DMS79 treated with DMSO at 0.1 percent for 48 hours (cell line): ENCODE measurements at regions not wholly inside any gene's neighbourhood (a gene's known extent, or its start where the extent isn't known, plus 50 kb on each side); places are given as distances from the start of the nearest gene placed in this dataset.

ENCODE experiments used
- DNase-seq: peaks from one replicate; lab custom pipeline; 2025; lab: John Stamatoyannopoulos, UW

DNA sequence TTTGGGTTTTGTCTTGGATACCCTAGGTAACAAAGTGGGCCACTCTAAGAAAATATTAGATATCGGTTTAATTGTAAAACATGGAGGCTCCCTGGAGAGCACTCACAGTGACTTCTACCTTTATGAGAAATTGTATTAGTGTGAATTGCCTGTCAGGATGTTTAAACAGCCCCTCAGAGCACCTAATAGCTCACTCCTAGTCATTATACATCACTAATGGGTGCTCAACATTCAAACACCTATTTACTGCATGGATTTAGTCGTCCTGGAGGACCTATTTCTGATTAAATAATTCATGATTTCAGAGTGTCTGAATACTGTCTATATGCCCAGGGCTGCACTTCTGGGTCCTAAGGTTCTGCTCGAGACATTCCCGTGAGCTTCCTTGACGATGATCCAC is 430.2 kb upstream of the EEF2KMT start:
- peak; percentile 25 for DNase-seq

DNA sequence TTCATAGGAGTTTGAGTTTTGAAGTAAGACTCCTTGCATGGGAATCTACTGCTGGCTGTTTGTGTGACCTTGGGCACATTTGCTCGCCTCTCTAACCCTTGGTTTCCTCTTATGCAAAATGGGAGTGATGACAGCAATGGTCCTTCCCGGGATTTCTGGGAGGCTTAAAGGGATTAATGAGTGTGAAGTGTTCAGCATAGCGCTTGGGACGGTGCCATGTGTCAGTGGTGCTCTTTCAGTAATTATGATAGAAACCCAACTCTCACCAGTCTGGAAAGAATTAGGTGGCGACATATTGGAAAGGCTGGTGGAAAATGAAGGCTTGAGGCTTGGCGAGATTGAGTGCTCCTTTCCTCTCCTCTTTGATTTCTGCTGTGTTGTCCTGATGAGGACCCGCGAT is 429.2 kb upstream of the EEF2KMT start:
- DNase-seq: no peak

DNA sequence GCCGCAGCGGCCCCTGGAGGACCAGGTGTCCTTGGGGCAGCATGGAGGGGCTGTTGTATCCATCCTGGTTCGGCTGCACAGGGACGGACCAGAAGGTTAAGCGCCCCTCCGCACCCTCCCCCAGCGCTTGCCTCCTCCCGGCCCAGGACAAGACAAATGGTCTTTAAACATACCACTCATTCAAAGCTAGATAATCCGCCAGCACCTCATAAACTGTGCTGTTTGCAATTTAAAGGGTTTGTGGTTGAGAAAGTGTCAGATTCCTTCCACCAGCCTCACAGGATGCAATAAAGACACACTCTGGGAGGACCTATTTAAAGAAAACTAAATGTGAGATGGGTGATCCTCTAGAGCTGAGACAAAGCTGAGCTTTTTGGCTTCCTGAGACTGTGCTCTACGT is 426.2 kb upstream of the EEF2KMT start:
- no peak for DNase-seq

DNA sequence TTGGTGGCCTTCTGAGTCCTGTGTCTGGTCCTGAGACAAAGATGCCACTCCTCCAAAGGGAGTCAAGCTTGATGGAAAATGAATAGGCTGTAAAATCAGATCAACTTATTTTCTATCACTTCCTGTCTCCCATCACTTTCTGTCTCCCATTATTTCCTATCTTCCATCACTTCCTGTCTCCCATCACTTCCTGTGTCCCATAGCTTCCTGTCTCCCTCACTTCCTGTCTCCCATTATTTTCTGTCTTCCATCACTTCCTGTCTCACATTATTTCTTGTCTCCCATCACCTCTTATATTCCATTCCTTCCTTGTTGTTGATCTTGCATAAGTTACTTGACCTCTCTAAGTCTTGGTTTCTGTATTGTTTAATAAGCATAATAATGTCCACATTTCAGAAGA is 418.5 kb upstream of the EEF2KMT start:
- DNase-seq: peak; percentile 4

DNA sequence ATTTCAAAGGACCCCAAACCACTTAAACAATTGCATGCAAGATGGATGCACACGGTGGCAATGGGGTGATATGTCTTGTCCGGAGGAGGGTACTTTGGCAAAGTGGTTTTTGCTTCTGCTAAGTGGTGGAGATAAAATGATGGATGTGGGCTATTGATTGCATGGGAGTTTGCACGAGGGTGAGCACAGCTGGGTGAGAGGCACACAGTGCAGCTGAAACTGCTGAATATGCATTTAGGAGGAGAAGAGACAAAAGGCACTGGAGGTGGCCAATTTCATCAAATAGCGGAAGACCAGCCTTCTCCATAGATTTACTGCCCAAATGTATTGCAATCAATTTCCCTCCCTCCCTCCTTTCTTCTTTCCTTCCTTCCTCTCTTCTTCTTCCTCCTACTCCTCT is 414.4 kb upstream of the EEF2KMT start:
- DNase-seq: peak; percentile 5

DNA sequence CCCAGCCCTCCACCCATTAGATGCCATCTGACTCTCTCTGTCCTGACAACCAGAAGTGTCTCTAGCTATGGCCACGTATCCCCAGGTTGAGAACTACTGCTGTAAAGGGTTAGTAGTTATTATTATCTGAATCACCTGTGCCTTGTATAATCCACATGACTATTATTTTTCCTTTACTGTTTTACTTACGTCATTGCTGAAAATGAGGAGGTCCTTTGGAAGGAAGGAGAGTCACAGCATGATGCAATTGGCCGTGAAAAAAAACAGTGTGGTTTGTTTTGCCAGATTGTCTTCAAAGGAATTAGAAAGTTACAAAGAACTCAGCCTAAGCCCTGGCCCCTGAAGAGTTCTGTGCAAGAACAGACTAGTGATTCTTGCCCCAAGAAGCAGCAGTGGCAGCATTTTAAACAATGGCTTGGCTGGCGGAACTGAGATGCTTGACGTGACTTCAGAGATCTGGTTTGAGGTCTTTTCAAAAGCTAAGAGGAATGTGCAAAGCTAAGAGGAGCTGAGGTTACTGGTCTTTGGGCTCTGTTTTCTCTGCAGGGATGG is 413.3 kb upstream of the EEF2KMT start:
- peak; percentile 30 for DNase-seq

DNA sequence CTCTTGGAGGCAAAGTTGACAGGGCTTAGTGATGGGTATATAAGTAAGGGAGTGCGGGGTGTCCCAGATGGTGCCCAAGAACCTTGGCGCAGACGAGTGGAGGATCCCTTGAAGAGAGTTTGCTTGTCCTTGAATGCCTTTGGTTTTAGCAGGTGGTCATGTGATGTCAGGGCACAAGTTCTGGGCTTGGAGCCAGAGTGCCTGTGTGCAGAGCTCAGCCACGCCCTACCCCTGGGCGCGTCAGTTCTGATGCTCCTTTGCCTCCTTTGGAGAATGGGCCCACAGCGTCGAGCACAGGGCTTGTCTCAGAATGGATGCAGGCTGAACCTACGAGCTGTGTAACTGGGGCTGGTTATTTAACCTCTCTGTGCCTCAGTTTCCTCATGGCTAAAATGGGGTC is 412.2 kb upstream of the EEF2KMT start:
- DNase-seq: peak; percentile 58

DNA sequence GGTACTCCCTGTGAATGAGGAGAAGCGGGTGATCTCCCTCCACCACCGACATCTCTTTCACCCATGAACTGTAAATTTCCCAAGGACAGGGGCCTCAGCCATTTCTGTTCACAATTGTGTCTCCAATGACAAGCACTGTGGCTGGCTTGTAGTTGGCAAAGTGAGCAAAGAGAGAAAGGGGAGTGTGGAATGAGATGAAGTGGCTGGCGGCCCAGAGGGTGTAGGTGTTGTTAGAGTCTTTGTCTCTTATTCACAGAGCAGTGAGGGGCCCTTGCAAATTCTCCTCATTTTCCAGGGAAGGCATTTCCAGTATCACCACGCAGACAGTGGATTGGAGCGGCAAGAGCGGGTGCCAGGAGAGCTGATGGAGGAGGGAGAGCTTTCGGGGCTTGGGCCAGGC is 411.7 kb upstream of the EEF2KMT start:
- no peak for DNase-seq

DNA sequence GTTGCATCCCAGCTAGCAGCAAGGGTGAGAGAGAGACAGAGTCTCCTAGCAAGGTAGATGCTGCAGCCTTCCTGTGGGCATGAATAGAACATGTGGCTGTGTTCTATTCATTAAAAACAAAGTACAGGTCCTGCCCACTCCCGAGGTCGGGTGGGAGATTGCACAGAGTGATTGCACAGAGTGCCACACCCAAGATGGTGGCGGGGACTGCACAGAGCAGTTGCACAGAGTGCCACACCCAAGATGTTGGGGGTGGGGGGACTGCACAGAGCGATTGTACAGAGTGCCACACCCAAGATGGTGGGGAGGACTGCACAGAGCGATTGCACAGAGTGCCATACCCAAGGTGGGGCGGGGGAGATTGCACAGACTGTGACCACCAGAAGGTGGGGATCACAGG is 410.8 kb upstream of the EEF2KMT start:
- no peak for DNase-seq

DNA sequence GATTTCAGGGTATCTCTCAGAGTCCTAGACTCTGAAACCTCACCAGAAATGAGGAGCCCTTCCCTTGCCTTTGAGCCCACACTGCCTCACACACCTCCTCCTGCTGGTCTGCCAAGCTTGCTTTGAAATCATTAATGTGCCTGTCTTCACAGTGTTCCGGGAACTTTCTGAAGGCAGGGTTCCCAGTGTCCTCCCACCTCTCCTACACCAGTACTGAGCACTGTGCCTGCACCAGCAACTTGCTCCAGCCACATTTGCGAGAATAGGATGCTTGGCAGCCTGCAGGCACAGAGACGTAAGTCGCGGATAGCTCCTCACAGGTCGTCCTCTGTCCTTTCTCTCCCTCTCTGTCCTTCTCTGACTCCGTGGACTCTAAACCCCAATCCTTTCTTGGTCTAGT is 408.4 kb upstream of the EEF2KMT start:
- DNase-seq: no peak

DNA sequence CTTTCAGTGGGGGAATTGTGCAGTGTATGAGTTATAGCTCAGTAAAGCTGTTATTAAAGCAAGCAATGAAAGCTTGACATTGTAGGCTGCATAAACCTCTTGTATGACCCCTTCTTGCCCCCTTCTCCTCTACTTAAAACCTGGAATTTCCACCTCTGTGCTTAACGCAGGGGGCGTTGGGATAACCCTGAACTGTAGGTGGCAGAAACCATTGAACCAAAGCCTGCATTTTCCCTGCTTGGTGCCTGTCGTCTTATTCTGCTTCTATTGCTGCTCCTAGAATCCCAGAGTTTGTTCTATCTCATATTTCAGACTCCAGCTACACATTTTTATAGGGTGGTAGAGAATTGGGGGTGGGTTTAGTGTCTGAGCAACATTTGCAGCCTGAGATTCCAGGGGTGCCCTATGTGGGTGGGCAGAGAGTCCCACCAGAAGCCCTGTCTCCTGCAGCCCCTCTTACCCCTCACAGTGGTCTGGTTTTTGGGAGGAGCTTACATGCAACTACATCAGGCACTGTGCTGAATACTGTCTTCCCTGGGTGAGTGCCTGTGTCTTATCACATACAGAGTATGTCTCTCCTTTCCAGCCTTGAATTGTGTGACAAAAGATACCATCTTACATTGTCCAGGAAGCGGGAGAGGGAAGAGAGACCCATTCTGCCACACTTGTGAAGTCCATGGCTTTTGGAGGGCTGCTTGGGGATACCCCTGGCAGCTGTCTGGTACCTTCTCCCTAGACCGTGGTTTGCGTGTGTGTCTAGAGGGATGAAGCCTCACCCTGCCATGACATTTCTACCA is 407.7 kb upstream of the EEF2KMT start:
- DNase-seq: peak; percentile 17

DNA sequence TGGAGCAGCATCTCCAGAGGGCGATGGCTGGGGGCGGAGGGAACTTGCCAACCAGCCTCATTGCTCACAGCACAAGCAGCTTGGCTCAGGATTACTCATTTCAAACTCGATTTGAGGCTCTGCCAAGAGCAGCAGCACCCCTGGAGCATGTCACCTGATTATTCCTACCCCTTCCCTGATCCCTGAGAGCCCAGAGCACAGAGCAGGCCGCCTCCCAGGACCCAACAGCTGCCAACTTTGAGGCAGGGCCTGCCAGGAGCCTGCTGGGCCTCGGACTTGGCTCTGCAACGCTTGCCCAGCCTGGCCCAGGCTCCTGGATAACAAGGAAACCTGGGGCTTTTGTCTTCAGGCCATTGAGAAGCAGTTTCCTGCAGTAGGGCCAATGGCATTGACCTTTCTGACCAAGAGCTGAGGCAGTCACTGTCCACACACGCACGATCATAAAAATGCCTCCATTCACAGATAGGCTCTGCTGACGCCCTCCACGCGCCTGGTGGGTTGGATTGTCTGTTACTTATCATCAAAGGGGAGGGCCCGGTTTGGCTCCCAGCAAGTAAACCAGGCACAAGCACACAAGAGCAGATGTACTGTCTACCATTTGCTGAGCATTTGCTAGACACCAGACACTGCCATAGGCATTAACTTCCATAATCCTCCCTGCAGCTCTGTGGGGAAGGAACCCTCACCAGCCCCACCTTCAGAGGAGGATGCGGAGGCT is 406.6 kb upstream of the EEF2KMT start:
- DNase-seq: peak; percentile 82

DNA sequence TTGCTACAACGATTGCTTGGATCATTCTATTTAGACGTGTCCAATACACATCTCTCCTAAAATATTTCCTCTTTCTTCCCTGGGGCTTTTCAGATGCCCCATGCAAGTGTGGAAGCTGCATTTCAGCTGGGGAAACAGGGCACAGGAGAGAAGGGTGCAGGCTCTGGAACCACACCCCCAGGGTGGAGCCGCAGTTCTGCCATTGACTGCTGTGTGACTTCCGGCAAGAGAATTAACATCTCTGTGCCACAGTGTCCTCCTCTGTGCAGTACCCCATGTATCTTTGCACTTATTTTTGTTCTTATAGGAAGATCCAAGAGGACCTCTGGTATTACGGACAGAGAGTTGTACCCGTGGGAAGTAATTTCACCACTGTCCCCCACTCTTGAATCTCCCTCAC is 405.3 kb upstream of the EEF2KMT start:
- DNase-seq: no peak

DNA sequence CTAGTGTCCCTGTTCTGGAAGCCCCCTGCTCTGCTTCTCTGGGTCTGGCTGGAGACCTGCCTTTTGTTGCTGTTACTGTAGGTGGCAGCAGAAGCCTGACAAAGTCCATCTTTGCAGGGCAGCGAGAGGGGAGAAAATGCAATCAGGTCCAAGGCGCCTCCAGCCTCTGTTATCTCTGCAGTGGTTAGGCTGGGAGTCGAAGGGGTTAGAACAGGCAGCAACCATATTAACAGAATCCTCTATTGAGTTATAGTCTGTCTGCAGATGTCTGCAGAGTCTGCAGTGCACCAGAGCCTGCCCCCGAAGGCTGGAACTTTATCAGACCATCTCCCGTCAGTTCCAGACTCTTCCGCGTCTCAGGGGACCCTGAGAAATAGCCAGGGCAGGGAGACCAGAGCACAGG is 404.9 kb upstream of the EEF2KMT start:
- peak; percentile 47 for DNase-seq

DNA sequence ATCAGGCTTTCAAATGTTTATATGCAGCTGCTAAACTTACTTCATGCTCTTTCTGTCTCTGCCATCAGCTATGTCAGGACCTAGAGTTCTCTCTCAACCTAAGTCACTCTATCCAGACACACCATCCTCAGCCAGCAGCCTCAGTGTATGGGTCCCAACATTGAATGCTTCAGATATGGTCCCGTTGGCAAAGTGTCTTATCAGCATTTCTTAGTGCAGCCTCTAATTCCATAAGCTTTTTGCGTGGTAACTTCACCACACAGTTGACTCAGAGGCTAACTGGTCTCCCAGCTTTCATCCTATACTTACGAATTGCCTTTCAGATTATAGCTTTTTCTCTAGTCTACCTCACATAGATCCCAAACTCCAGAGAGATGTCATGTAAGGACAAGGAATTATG is 402.9 kb upstream of the EEF2KMT start:
- no peak for DNase-seq

DNA sequence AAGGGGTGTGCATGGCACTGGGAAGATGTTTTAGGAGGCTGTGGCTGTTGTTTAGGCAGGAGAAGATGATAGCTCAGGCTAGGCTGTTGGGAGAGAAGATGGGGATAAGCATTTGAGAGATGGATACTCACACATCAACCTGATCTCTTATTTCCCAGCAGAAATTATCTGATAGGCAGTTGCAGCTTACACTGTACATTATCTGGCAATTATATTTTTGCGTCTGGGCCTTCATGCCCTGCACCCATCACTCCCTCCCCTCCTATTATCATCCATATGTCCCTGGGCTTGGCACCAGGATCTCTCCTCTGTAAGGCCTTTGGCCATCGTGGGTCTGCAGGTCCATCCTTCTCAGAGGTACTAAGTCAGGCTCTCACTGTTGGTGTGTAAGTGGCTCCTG is 401.0 kb upstream of the EEF2KMT start:
- no peak for DNase-seq

DNA sequence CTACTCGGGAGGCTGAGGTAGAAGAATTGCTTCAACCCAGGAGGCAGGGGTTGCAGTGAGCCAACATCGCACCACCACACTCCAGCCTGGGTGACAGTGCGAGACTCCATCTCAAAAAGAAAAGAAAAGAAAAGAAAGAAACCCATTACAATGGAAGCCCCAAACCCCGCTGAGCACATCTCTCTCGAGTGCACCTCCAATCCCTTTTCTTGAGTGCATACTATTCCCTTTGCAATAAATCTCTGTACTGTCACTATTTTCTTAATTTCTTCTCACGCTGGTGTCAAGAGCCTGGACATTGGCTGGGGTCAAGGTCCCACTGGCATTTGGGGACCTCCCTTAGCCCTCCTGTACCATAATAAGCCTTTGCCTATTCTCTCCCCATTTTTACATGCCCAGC is 398.4 kb upstream of the EEF2KMT start:
- no peak for DNase-seq

DNA sequence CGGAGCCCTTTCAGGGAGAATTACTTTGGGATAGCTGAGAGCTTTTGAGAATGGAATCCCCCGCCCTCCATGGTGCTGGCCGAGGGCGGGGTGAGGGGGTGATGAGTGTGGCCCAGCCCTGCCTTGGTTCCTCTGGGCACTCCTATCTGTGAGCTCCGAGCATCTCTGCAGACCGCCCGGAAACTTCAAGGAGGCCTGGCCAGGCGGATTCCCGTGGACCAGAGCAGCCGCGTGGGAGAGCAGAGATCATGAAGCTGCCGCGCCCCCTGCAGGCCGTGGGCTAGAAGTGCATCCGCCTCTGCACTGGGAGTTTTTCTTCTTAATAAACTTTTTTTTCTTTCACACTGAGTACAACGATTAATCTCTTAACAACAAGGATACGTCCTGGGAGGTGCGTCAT is 392.9 kb upstream of the EEF2KMT start:
- peak; percentile 62 for DNase-seq

DNA sequence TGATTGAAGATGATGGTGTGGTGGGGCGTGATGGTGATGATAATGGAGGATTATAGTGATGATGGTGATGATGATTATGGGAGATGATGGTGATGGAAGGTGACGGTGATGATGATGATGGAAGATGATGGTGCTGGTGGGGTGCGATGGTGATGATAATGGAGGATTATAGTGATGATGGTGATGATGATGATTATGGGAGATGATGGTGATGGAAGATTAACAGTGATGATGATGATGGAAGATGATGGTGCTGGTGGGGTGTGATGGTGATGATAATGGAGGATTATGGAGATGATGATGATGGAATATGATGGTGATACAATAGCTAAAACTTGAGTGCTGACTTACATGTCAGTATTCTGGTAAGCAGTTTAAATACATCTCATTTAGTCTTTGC is 391.0 kb upstream of the EEF2KMT start:
- no peak for DNase-seq

DNA sequence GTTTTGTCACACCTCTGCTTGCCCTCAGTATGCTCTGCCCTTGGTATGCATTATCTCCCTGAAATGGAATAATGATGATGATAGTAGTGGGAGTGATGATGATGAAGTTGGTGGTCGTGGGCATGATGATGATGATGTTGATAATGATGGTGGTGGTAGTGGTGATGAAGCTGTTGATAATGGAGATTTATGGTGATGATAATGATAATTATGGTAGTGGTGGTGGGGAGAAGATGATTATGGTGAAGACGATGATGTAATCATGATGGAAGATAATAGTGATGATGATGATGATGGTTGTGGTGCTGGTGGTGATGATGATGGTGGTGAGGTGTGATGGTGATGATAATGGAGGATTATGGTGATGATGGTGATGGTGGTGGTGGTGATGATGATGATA is 390.1 kb upstream of the EEF2KMT start:
- no peak for DNase-seq

DNA sequence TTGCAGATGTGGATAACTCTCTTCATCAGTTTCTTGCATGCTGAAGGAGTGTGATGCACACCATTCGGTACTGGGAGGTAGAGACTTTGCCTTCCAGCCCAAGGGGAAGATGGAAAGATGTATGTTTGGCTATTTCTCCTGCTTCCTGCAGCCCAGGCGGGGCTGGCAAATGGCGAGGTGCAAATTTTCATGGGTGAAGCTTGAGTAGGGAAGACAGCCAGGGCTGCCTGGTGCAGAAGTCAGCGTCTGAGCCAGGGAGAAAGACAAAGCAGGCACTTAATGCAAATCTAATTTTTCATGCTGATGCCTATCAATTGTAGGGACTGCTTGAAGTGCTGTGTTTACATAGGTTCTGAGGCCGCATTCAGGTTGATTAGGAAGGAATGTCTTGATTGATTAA is 384.7 kb upstream of the EEF2KMT start:
- no peak for DNase-seq

DNA sequence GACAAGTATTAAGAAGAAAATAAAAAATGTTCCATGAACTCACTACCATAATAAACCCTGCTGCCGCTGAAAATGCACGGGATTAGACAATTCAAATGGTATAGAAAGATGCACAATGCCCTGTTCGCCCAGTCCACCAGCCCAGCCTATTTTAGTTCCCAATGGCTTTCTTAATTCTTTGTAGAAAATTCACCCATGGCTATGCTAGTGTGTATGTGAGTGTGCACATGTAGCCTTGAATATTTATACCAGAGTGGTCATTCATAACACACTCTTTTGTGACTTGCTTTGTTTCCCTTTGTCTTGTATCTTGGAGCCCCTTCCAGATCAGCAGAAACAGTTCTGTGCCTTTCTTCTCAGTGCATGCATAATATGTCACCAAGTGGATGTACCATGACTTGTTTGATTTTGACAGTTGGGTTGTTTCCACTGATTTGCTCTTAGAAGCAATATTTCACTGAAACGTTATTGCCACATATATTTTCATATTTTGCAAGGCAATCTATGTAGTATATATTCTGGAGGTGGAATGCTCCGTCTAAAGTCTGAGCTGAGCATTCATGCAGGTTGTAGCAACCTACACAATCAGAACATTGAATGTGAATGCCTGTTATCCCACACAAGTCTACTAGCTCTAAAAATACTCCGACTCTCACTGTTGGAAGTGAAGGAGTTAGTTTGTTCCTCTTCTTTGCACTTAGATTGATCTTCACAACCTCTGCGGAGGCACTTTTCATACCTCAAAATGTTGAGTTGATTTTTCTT is 383.0 kb upstream of the EEF2KMT start:
- no peak for DNase-seq

DNA sequence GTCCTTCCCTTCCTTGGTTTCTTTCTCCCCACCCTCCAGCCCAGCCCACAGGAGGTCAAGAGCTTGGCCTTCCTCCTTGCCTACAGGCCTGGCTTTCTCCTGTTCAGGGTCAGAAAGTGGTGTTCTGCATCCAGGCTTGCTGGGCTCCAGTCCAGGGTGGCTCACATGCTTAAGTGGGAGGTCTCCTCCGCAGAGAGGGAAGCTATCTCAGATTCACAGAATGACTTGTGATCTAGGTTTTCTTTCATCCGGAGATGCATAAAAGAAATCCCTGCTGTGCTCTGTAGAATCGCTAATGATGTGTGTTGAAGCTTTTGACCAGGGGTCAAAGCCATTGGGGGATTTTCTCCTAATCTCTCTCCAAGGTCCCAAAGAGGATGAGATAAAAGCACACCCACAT is 382.3 kb upstream of the EEF2KMT start:
- no peak for DNase-seq
